Amniotic stem cell (primary cell): ENCODE measurements at regions not wholly inside any gene's neighbourhood (a gene's known extent, or its start where the extent isn't known, plus 50 kb on each side); places are given as distances from the start of the nearest gene placed in this dataset.
"Not testable (repeated sequence)": the region's sequence is repeated elsewhere in the genome, so short reads cannot be mapped to it uniquely, and the experiment has no call there.

Source experiments
- DNase-seq: peaks from one replicate; lab custom pipeline; 2025; lab: John Stamatoyannopoulos, UW

GRCh38 chr16:79864032-79864780 lies 263.7 kb upstream of the MAF start:
- no peak for DNase-seq

- DNase-seq: no peak
Measured at GRCh38 chr16:79863128-79864031, 262.8 kb upstream of the MAF start.

GRCh38 chr16:79862601-79863000 lies 262.1 kb upstream of the MAF start:
- DNase-seq: no peak

GRCh38 chr16:79856581-79856980 lies 256.0 kb upstream of the MAF start:
- DNase-seq: no peak

- no peak for DNase-seq
Measured at GRCh38 chr16:79850348-79850747, 249.8 kb upstream of the MAF start.

- no peak for DNase-seq
Measured at GRCh38 chr16:79849119-79849518, 248.6 kb upstream of the MAF start.

- DNase-seq: no peak
Measured at GRCh38 chr16:79848719-79849118, 248.2 kb upstream of the MAF start.

- DNase-seq: no peak
Measured at GRCh38 chr16:79847569-79847968, 247.0 kb upstream of the MAF start.

GRCh38 chr16:79847101-79847500 lies 246.6 kb upstream of the MAF start:
- DNase-seq: no peak

GRCh38 chr16:79845734-79846135 lies 245.2 kb upstream of the MAF start:
- DNase-seq: no peak

GRCh38 chr16:79845033-79845733 lies 244.6 kb upstream of the MAF start:
- DNase-seq: no peak

- no peak for DNase-seq
Measured at GRCh38 chr16:79844603-79845002, 244.1 kb upstream of the MAF start.

GRCh38 chr16:79843631-79844043 lies 243.1 kb upstream of the MAF start:
- DNase-seq: no peak

GRCh38 chr16:79843145-79843544 lies 242.6 kb upstream of the MAF start:
- DNase-seq: no peak

GRCh38 chr16:79842197-79842596 lies 241.7 kb upstream of the MAF start:
- no peak for DNase-seq

GRCh38 chr16:79839466-79840341 lies 239.2 kb upstream of the MAF start:
- DNase-seq: no peak

GRCh38 chr16:79838496-79839259 lies 238.1 kb upstream of the MAF start:
- DNase-seq: no peak

- DNase-seq: no peak
Measured at GRCh38 chr16:79836144-79836543, 235.6 kb upstream of the MAF start.

GRCh38 chr16:79835194-79835593 lies 234.7 kb upstream of the MAF start:
- DNase-seq: no peak

- DNase-seq: no peak
Measured at GRCh38 chr16:79834720-79835119, 234.2 kb upstream of the MAF start.

- not testable (repeated sequence) for DNase-seq
Measured at GRCh38 chr16:79834003-79834402, 233.5 kb upstream of the MAF start.
